ENCODE measurements at regions not wholly inside any gene's neighbourhood (a gene's known extent, or its start where the extent isn't known, plus 50 kb on each side); places are given as distances from the start of the nearest gene placed in this dataset.

DNA sequence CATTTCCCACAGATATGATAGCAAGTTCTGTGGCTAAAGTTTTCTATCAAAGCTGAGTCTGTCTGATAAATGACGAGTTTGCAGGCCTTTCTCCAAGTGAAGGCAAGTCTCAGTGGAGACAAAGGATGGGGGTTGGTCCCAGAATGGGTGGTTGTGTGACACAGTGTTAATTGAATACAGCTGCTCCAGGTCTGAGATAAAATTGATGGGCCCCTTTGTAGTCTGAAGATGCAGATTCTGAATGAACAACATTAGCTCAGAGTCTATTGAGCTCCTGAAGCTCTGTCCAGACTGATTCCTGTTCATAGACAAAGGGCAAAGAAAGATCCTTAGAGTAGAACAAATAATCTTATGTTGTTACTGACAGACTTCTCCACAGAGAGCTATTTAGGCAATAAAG is 296.9 kb upstream of the CYRIA start:
- TF ChIP-seq, protein P1, sequence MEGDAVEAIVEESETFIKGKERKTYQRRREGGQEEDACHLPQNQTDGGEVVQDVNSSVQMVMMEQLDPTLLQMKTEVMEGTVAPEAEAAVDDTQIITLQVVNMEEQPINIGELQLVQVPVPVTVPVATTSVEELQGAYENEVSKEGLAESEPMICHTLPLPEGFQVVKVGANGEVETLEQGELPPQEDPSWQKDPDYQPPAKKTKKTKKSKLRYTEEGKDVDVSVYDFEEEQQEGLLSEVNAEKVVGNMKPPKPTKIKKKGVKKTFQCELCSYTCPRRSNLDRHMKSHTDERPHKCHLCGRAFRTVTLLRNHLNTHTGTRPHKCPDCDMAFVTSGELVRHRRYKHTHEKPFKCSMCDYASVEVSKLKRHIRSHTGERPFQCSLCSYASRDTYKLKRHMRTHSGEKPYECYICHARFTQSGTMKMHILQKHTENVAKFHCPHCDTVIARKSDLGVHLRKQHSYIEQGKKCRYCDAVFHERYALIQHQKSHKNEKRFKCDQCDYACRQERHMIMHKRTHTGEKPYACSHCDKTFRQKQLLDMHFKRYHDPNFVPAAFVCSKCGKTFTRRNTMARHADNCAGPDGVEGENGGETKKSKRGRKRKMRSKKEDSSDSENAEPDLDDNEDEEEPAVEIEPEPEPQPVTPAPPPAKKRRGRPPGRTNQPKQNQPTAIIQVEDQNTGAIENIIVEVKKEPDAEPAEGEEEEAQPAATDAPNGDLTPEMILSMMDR (IDR thresholded peaks at IDR 0.05) = no peak
- no peak for TF ChIP-seq POLR2A (IDR thresholded peaks at IDR 0.05)
- TF ChIP-seq POLR2AphosphoS5 (IDR thresholded peaks at IDR 0.05) = no peak

Data from prostate gland (tissue), 2 donors.